SK-N-MC (cell line): ENCODE measurements at regions not wholly inside any gene's neighbourhood (a gene's known extent, or its start where the extent isn't known, plus 50 kb on each side); places are given as distances from the start of the nearest gene placed in this dataset.

ENCODE experiments used
- EZH2 ChIP-seq: fragments of 200-600 bp; sonication (generic); IDR thresholded peaks from one replicate; pipeline ENCODE4 v1.6.1; 2017; ENCODE audit warnings: antibody characterized with exemption
- POLR2AphosphoS5 ChIP-seq: IDR thresholded peaks from 2 replicates; pipeline ENCODE4 v1.6.1; 2012; ENCODE audit warnings: mild to moderate bottlenecking, low read depth, low read length, borderline replicate concordance

DNA sequence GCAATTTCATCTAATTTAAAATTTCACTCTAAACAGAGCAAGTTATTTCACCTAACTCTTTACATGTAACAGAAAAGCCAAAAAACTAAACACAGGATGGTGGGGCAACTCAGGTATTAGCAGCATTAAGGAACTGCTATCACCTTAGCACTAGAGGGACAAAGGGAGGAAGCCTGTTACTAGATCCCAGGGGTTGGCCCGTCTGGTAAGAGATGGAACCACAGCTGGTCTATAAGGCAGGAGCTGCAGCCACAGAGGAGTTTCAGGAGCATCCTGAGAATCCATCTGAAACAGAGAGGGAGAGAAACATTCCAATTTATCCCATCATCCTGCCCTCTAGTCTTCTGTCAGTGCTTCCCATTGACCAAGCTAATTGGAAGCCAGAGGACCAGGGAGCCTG lies 300.3 kb downstream of the MRPS30 start:
- TF ChIP-seq EZH2 (no peak), POLR2AphosphoS5 (no peak)
